C4-2B (cell line): ENCODE measurements at regions not wholly inside any gene's neighbourhood (a gene's known extent, or its start where the extent isn't known, plus 50 kb on each side); places are given as distances from the start of the nearest gene placed in this dataset.

Experiments
- H3K27ac ChIP-seq: fragments of 450-650 bp; 2 replicates; pipeline ENCODE4 v1.5.1; 2017
- ZFX ChIP-seq: fragments of 450-650 bp; IDR thresholded peaks from 2 replicates; pipeline ENCODE4 v1.6.1; 2017
- TF ChIP-seq, protein P1 (sequence below): fragments of 450-650 bp; conservative IDR thresholded peaks from 2 replicates; pipeline ENCODE4 v1.5.1; 2017; ENCODE audit warnings: mild to moderate bottlenecking

DNA sequence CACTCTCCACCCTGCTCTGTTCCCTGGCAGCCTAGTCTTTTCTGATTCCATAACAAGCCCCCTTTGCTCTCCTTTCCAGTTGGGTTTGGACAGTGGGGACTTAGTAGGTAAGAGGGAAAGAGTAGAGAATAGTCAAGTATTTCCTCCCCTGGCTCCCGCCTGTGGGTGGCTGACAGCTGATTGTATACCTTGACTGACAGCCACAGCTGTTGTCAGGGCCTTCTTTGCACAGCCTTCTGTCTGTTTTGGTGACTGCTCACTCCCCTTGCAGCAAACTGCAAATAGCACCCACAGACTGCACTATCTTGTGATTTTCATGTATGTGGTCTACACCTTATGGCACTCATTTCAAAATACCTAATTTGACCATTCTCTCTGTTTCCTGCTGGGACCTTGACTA lies 486.3 kb downstream of the ACTR3B start:
- TF ChIP-seq, protein P1, sequence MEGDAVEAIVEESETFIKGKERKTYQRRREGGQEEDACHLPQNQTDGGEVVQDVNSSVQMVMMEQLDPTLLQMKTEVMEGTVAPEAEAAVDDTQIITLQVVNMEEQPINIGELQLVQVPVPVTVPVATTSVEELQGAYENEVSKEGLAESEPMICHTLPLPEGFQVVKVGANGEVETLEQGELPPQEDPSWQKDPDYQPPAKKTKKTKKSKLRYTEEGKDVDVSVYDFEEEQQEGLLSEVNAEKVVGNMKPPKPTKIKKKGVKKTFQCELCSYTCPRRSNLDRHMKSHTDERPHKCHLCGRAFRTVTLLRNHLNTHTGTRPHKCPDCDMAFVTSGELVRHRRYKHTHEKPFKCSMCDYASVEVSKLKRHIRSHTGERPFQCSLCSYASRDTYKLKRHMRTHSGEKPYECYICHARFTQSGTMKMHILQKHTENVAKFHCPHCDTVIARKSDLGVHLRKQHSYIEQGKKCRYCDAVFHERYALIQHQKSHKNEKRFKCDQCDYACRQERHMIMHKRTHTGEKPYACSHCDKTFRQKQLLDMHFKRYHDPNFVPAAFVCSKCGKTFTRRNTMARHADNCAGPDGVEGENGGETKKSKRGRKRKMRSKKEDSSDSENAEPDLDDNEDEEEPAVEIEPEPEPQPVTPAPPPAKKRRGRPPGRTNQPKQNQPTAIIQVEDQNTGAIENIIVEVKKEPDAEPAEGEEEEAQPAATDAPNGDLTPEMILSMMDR, result no peak
- no peak for TF ChIP-seq ZFX
- H3K27ac ChIP-seq, result no peak overlapping the region

DNA sequence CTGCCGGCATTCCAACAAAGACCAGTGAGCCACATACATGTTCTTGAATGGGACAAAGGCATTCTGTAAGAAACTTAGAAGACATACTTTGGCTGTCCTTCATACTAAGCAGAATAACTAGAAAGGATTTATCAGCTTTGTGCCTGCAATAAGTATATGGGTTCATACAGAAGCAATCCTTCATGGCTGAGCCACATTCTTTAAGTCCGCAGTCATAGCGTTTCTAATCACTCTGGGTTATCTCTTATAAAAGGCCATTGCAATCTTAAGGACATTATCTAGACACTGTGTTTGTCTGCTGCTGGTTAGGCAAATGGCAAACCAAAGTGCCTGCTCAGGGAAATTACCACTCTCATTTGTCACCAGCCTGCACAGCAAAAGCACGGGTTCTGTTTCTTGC lies 488.4 kb downstream of the ACTR3B start:
- H3K27ac ChIP-seq, result no peak overlapping the region
- no peak for TF ChIP-seq ZFX
- TF ChIP-seq, protein P1, result no peak

DNA sequence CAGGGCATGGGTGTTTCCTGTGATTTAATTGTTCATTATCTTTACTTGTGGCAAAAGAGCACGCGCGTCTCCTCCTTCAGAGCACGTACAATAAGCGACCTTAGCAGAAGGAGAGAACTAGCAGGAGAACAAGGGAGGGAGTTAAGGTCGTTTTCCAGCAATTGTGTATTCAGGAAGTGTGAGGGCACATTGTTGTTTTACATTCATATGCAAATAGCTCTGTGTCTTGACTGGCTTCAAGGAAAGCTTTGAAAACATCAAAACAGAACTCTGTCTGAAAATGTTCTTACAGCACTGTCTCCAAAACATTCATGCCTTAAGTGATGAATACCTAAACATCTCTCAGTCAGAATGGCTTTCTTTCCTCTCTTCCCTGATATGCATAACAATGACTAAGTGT lies 499.1 kb downstream of the ACTR3B start:
- no peak overlapping the region for H3K27ac ChIP-seq
- TF ChIP-seq, protein P1, result no peak
- no peak for TF ChIP-seq ZFX

DNA sequence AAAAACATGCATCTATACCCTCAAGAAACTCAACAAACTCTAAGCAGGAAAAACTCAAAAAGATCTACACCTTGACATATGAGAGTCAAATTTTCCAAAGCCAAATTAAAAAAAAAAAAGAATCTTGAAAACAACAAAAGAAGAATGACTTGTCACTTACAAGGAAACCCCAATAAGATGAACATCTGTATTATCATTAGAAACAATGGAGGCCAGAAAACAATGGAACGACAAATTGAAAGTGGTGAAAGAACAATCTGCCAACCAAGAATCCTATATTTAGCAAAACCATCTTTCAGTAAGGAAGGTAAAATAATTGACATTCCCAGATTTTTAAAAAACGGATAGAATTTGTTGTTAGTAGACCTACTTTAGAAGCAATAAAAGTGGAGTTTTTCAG lies 516.8 kb downstream of the ACTR3B start:
- TF ChIP-seq ZFX, result no peak
- TF ChIP-seq, protein P1, result no peak
- no peak overlapping the region for H3K27ac ChIP-seq

DNA sequence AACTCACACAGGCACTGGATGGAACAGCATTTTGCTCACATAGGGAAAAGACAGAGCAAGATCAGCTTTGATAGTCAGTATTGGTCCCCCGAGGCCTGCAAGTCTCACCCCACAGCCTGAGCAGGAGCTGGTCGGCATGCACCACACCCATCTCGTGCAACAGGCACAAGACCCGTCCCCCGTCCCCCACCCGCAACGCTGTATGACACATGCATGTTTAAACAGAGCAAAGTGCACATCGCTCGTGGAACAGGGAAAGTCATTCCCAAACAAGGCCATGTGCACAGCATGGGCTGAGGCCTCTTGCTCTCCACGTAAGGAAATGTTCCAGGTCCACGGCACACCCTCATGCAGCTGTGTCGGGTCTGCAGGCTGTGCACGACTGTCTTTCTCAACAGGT lies 527.2 kb downstream of the ACTR3B start:
- H3K27ac ChIP-seq, result no peak overlapping the region
- TF ChIP-seq ZFX, result no peak
- TF ChIP-seq, protein P1, result no peak

DNA sequence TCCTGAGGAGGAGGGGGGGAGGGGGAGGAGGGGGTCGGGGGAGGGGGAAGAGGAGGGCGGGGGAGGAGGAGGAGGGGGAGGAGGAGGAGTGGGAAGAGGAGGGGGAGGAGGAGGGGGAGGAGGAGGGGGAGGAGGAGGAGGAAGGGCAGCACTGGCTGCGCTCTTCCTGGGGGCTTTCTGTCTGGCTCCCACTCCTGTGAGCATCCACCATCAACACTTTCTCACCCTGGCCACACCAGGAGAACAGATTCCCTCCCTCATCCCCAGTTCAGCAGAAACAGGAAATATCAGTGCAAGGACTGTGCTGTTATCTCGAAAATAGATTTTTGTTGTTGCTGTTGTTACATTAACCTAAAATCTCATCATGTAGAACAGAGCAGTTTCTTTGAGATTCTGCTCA lies 530.5 kb downstream of the ACTR3B start:
- TF ChIP-seq ZFX, result no peak
- TF ChIP-seq, protein P1, result no peak
- no peak overlapping the region for H3K27ac ChIP-seq

DNA sequence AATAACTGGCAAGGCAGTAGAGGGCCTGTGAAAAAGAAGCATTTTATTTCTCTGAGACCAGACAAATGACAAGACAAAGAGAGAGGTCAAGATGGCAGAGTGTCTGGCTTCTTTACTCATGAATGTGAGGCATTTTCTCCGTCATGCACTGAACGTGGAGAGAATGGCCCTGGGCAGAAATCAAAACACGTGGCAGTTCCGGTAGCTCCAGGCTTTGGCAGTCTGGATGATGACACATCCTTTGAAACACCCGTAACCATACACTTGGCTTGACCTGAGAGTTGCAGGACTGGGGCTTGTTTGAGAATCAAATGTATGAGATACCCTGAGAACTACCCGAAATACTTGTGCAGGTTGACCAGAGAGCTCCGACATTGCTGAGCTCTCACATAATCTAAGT lies 537.6 kb downstream of the ACTR3B start:
- TF ChIP-seq, protein P1, result no peak
- TF ChIP-seq ZFX, result no peak
- H3K27ac ChIP-seq, result no peak overlapping the region
